ENCODE measurements at regions not wholly inside any gene's neighbourhood (a gene's known extent, or its start where the extent isn't known, plus 50 kb on each side); places are given as distances from the start of the nearest gene placed in this dataset.

- no peak for DNase-seq (ENCODE audit: low spot score in 2 of 2)
- H3K4me3 ChIP-seq: no peak overlapping the region
- no peak overlapping the region for H3K27ac ChIP-seq
- H3K27me3 ChIP-seq: no peaks in the 10 kb centered on the region
- H3K36me3 ChIP-seq: no peaks in the 10 kb centered on the region
- intact Hi-C loops (cut with DNase I): no loop called here
- no peaks in the 10 kb centered on the region for H3K4me1 ChIP-seq
- no peak for TF ChIP-seq CTCF (IDR thresholded peaks at IDR 0.05)
- H3K9me3 ChIP-seq: no peaks in the 10 kb centered on the region
Measured at GRCh38 chr11:116461789-116462188, 311.0 kb downstream of the BUD13 start.

- no peak for TF ChIP-seq CTCF (IDR thresholded peaks at IDR 0.05)
- intact Hi-C loops (cut with DNase I): no loop called here
- no peak overlapping the region for H3K27ac ChIP-seq
Measured at GRCh38 chr11:116460156-116460920, 312.4 kb downstream of the BUD13 start.

GRCh38 chr11:116459185-116460045, 313.4 kb downstream of the BUD13 start:
- no peak for DNase-seq (ENCODE audit: low spot score in 2 of 2)
- Histone ChIP-seq H3K4me1 (no peaks in the 10 kb centered on the region), H3K9me3 (no peaks in the 10 kb centered on the region), H3K27me3 (no peaks in the 10 kb centered on the region), H3K27ac (no peak overlapping the region), H3K4me3 (no peak overlapping the region), H3K36me3 (no peaks in the 10 kb centered on the region)
- TF ChIP-seq CTCF (IDR thresholded peaks at IDR 0.05): no peak
- intact Hi-C loops (cut with DNase I): no loop called here

More at GRCh38 chr11:116460156-116460920, 312.4 kb downstream of the BUD13 start:
- Histone ChIP-seq H3K9me3 (no peaks in the 10 kb centered on the region), H3K4me1 (no peaks in the 10 kb centered on the region), H3K27me3 (no peaks in the 10 kb centered on the region), H3K4me3 (no peak overlapping the region), H3K36me3 (no peaks in the 10 kb centered on the region)
- no peak for DNase-seq (ENCODE audit: low spot score in 2 of 2)

GRCh38 chr11:116458546-116458945, 314.2 kb downstream of the BUD13 start:
- DNase-seq (ENCODE audit: low spot score in 2 of 2): no peak
- intact Hi-C loops (cut with DNase I): no loop called here
- no peak overlapping the region for H3K4me3 ChIP-seq
- no peak for TF ChIP-seq CTCF (IDR thresholded peaks at IDR 0.05)
- H3K36me3 ChIP-seq: no peaks in the 10 kb centered on the region
- H3K27ac ChIP-seq: no peak overlapping the region
- no peaks in the 10 kb centered on the region for H3K9me3 ChIP-seq
- H3K4me1 ChIP-seq: no peaks in the 10 kb centered on the region
- no peaks in the 10 kb centered on the region for H3K27me3 ChIP-seq

- Histone ChIP-seq H3K4me3 (no peak overlapping the region), H3K36me3 (no peaks in the 10 kb centered on the region), H3K27ac (no peak overlapping the region), H3K27me3 (no peaks in the 10 kb centered on the region), H3K9me3 (no peaks in the 10 kb centered on the region), H3K4me1 (no peaks in the 10 kb centered on the region)
- TF ChIP-seq CTCF (IDR thresholded peaks at IDR 0.05): no peak
- intact Hi-C loops (cut with DNase I): no loop called here
- DNase-seq (ENCODE audit: low spot score in 2 of 2): no peak
Measured at GRCh38 chr11:116457336-116458007, 315.3 kb downstream of the BUD13 start.
